ENCODE measurements at regions not wholly inside any gene's neighbourhood (a gene's known extent, or its start where the extent isn't known, plus 50 kb on each side); places are given as distances from the start of the nearest gene placed in this dataset.

DNA sequence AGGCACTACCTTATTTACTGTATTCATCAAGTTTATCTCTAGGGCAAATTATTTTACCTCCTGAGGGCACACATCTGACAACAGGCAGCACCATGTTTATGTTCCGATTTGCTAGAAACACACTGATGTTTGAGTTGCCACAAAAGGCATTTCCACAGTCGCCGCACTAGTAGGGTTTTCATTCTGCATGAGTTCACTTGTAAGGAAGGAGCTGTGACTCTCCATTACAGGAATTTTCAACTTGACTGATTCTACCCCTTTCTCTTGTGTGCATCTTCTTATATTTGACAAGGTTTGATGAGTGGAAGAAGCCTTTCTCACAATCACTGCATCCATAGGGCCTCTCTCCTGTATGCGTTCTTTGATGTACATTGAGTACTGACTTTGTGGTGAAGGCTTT is 455.9 kb upstream of the CNTN5 start:
- Histone ChIP-seq H3K27ac (ENCODE audit: low read length) (no peak overlapping the region), H3K36me3 (ENCODE audit: control insufficient read depth in 1 of 2, insufficient read depth in 2 of 2, low read length in 2 of 2) (no peaks in the 10 kb centered on the region), H3K9me3 (ENCODE audit: control insufficient read depth in 1 of 2, low read length in 2 of 2) (no peaks in the 10 kb centered on the region), H3K4me3 (ENCODE audit: low read depth in 1 of 2, low read length in 2 of 2) (no peak overlapping the region), H3K4me1 (ENCODE audit: control insufficient read depth in 1 of 2, insufficient read depth in 2 of 2, low read length in 2 of 2) (no peaks in the 10 kb centered on the region), H3K27me3 (ENCODE audit: low read depth, low read length) (no peaks in the 10 kb centered on the region)

DNA sequence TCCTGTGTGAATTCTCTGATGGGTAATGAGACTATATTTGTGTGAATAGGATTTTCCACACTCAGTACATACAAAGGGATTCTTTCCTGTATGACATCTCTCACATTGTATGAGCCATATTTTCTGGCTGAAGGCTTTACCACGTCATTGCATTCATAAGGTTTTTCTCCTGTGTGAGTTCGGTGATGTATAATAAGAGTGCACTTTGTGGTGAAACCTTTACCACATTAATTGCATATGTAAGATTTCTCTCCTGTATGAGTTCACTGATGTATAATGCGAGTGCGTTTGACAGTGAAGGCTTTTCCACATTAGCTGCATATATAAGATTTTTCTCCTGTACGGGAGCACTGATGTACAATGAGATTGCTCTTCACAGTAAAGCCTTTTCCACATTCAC is 455.4 kb upstream of the CNTN5 start:
- no peaks in the 10 kb centered on the region for H3K36me3 ChIP-seq (ENCODE audit: control insufficient read depth in 1 of 2, insufficient read depth in 2 of 2, low read length in 2 of 2)
- no peaks in the 10 kb centered on the region for H3K4me1 ChIP-seq (ENCODE audit: control insufficient read depth in 1 of 2, insufficient read depth in 2 of 2, low read length in 2 of 2)
- H3K9me3 ChIP-seq (ENCODE audit: control insufficient read depth in 1 of 2, low read length in 2 of 2) = no peaks in the 10 kb centered on the region
- no peak overlapping the region for H3K27ac ChIP-seq (ENCODE audit: low read length)
- no peak overlapping the region for H3K4me3 ChIP-seq (ENCODE audit: low read depth in 1 of 2, low read length in 2 of 2)
- H3K27me3 ChIP-seq (ENCODE audit: low read depth, low read length) = no peaks in the 10 kb centered on the region

DNA sequence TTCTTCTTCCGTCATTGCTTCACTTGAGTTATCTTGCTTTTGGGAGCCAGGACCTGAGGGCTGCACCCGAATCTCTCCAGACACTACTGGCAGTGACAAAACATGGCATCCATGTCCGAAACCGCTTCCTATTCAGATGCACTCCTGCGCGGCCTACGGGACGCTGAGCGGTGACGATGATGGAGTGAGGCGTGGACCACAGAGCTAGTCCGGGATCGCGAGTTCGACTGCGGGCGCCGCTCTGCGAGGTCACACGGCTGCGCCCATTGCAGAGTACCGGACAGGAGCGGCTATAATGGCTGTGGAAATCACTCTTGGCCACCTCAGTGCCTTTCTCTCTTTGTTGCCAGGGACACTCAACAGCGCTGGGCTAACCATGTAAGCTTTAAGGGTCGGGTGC is 453.8 kb upstream of the CNTN5 start:
- no peaks in the 10 kb centered on the region for H3K4me1 ChIP-seq (ENCODE audit: control insufficient read depth in 1 of 2, insufficient read depth in 2 of 2, low read length in 2 of 2)
- H3K9me3 ChIP-seq (ENCODE audit: control insufficient read depth in 1 of 2, low read length in 2 of 2) = no peaks in the 10 kb centered on the region
- H3K36me3 ChIP-seq (ENCODE audit: control insufficient read depth in 1 of 2, insufficient read depth in 2 of 2, low read length in 2 of 2) = no peaks in the 10 kb centered on the region
- H3K27me3 ChIP-seq (ENCODE audit: low read depth, low read length) = no peaks in the 10 kb centered on the region
- H3K27ac ChIP-seq (ENCODE audit: low read length) = no peak overlapping the region
- H3K4me3 ChIP-seq (ENCODE audit: low read depth in 1 of 2, low read length in 2 of 2) = no peak overlapping the region

DNA sequence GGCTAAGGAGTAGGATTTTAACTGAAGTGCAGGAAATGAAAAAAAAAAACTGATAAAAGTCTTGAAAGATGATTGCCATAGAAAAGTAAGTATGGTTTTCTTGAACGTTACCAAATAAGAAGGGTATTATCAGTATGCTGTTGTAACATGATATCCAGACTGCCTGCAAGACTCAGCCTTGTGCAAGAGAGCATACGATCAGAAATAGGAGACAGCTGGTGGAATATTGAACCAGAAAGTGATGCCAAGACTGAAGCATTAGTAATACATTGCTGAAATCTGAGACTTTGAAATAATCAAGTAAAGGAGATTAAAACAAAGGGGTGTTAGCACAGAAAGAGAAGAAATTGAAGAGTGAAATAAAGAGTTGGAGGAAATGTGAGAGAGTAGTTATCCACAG is 452.7 kb upstream of the CNTN5 start:
- Histone ChIP-seq H3K27ac (ENCODE audit: low read length) (no peak overlapping the region), H3K36me3 (ENCODE audit: control insufficient read depth in 1 of 2, insufficient read depth in 2 of 2, low read length in 2 of 2) (no peaks in the 10 kb centered on the region), H3K27me3 (ENCODE audit: low read depth, low read length) (no peaks in the 10 kb centered on the region), H3K4me1 (ENCODE audit: control insufficient read depth in 1 of 2, insufficient read depth in 2 of 2, low read length in 2 of 2) (no peaks in the 10 kb centered on the region), H3K4me3 (ENCODE audit: low read depth in 1 of 2, low read length in 2 of 2) (no peak overlapping the region), H3K9me3 (ENCODE audit: control insufficient read depth in 1 of 2, low read length in 2 of 2) (no peaks in the 10 kb centered on the region)

DNA sequence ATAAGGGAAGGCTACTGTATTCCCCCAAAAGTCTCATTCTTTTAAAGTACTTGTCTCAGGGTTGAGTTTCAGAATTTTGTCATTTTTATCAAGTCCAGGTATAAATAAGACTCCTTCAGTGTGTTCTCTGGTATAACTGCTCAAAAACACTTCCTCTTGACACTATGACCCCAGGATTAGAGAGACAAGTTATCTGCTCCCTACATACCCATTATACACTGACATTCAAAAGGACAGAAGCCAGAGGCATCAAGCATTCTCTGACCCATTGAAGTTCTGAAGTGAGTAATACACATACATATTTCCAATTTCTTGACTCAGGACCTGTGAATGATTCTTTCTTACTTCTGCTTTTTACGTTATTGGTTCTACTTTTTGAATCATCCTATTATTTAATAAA is 447.8 kb upstream of the CNTN5 start:
- Histone ChIP-seq H3K9me3 (ENCODE audit: control insufficient read depth in 1 of 2, low read length in 2 of 2) (no peaks in the 10 kb centered on the region), H3K27ac (ENCODE audit: low read length) (no peak overlapping the region), H3K4me3 (ENCODE audit: low read depth in 1 of 2, low read length in 2 of 2) (no peak overlapping the region), H3K36me3 (ENCODE audit: control insufficient read depth in 1 of 2, insufficient read depth in 2 of 2, low read length in 2 of 2) (no peaks in the 10 kb centered on the region), H3K27me3 (ENCODE audit: low read depth, low read length) (no peaks in the 10 kb centered on the region), H3K4me1 (ENCODE audit: control insufficient read depth in 1 of 2, insufficient read depth in 2 of 2, low read length in 2 of 2) (no peaks in the 10 kb centered on the region)

DNA sequence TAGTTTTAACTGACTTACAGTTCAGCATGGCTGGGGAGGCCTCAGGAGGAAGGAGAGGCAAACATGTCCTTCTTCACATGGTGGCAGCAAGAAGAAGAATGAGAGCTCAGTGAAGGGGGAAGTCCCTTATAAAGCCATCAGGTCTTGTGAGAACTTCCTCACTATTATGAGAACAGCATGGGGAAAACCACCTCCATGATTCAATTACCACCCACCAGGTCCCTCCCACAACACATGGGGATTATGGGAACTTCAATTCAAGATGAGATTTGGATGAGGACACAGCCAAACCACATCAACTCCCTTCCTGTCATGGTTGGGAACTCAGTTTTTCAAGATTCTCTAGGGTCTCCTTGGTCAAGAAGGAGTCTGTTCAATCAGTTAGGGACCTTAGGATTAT is 432.9 kb upstream of the CNTN5 start:
- no peaks in the 10 kb centered on the region for H3K36me3 ChIP-seq (ENCODE audit: control insufficient read depth in 1 of 2, insufficient read depth in 2 of 2, low read length in 2 of 2)
- H3K9me3 ChIP-seq (ENCODE audit: control insufficient read depth in 1 of 2, low read length in 2 of 2) = no peaks in the 10 kb centered on the region
- no peaks in the 10 kb centered on the region for H3K27me3 ChIP-seq (ENCODE audit: low read depth, low read length)
- H3K27ac ChIP-seq (ENCODE audit: low read length) = no peak overlapping the region
- no peaks in the 10 kb centered on the region for H3K4me1 ChIP-seq (ENCODE audit: control insufficient read depth in 1 of 2, insufficient read depth in 2 of 2, low read length in 2 of 2)
- H3K4me3 ChIP-seq (ENCODE audit: low read depth in 1 of 2, low read length in 2 of 2) = no peak overlapping the region

DNA sequence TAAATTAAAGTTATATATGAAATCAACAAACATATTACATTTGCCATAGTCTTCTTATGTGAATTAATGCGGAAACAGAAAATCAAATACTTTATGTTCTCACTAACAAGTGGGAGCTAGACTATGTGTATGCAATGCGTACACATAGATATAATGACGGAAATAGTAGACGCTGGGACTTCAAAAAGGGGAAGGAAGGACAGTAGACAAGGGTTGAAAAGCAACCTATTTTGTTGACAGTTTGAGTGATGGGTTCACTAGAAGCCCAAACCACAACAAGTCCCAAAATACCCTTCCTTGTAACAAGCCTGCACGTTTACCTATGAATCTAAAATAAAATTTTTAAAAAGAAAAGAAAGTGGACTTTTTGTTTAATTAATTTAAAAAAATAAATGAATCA is 430.8 kb upstream of the CNTN5 start:
- H3K9me3 ChIP-seq (ENCODE audit: control insufficient read depth in 1 of 2, low read length in 2 of 2) = peaks cover under 1 to 3% of the 10 kb centered on the region in 2 donors
- no peaks in the 10 kb centered on the region for H3K4me1 ChIP-seq (ENCODE audit: control insufficient read depth in 1 of 2, insufficient read depth in 2 of 2, low read length in 2 of 2)
- H3K27ac ChIP-seq (ENCODE audit: low read length) = no peak overlapping the region
- H3K4me3 ChIP-seq (ENCODE audit: low read depth in 1 of 2, low read length in 2 of 2) = no peak overlapping the region
- H3K36me3 ChIP-seq (ENCODE audit: control insufficient read depth in 1 of 2, insufficient read depth in 2 of 2, low read length in 2 of 2) = no peaks in the 10 kb centered on the region
- H3K27me3 ChIP-seq (ENCODE audit: low read depth, low read length) = no peaks in the 10 kb centered on the region

DNA sequence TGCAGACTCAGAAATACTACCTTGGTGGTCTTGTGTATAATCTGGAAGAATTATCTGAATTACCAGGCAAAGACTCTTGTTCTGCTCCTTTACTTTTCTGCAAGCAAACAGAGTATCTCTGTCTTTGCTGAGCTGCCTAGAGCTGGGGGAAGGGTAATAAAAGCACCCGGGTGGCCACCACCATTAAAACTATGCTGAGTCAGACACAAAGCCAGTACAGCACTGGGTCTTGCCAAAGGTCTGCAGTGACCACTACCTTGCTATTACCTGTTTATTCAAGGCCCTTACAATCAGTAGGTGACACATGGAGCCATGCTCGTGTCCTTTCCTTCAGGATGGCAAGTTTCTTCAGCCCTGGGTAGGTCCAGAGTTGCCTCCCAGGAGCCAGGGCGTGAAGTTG is 420.6 kb upstream of the CNTN5 start:
- no peaks in the 10 kb centered on the region for H3K27me3 ChIP-seq (ENCODE audit: low read depth, low read length)
- no peak overlapping the region for H3K4me3 ChIP-seq (ENCODE audit: low read depth in 1 of 2, low read length in 2 of 2)
- no peaks in the 10 kb centered on the region for H3K4me1 ChIP-seq (ENCODE audit: control insufficient read depth in 1 of 2, insufficient read depth in 2 of 2, low read length in 2 of 2)
- H3K36me3 ChIP-seq (ENCODE audit: control insufficient read depth in 1 of 2, insufficient read depth in 2 of 2, low read length in 2 of 2) = no peaks in the 10 kb centered on the region
- peaks cover 0 to 3% of the 10 kb centered on the region in 2 donors for H3K9me3 ChIP-seq (ENCODE audit: control insufficient read depth in 1 of 2, low read length in 2 of 2)
- H3K27ac ChIP-seq (ENCODE audit: low read length) = no peak overlapping the region

DNA sequence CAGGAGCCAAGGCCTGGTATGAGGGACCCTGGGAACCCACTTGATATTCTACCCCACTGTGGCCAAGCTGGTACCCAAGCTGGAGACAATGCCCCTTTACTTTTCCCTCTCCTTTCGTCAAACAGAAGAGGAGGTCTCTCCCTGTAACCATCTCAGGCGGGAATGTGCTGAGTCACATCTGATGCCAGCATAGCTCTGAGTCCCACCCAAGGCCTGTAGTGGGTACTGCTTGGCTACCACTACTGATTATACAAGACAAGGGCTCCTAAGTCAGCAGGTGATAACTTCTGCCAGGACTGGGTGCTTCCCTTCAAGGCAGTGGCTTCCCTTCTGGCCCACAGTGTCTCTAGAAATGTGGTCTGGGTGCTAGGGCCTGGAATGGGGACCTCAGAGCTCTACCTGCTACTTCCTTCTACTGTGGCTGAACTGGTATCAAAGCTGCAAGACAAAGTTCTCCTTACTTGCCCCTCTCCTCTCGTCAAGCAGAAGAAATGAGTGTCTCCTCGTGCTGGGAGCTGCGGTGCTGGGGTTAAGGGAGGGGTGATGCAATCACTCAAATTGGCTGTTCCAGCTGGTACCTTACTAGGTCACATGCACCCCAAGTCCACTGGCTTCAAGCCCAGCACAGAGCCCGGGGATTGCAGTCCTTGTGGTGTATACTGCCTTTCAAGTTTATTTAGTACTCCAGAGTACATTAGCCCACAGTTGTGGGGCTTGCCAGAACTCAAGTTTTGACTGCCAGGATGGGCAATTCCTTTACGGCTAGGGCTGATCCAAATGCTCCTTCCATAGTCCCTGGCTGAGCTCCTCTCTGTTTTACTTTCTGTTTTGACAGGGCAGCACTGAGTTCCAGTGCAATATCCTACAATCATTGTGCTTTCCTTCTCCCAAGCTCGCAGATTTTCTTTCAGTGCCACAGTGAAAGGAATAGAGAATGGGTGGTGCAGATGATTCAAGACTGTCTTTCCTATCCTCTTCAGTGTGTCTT is 419.7 kb upstream of the CNTN5 start:
- no peaks in the 10 kb centered on the region for H3K27me3 ChIP-seq (ENCODE audit: low read depth, low read length)
- H3K9me3 ChIP-seq (ENCODE audit: control insufficient read depth in 1 of 2, low read length in 2 of 2) = no peaks in the 10 kb centered on the region

DNA sequence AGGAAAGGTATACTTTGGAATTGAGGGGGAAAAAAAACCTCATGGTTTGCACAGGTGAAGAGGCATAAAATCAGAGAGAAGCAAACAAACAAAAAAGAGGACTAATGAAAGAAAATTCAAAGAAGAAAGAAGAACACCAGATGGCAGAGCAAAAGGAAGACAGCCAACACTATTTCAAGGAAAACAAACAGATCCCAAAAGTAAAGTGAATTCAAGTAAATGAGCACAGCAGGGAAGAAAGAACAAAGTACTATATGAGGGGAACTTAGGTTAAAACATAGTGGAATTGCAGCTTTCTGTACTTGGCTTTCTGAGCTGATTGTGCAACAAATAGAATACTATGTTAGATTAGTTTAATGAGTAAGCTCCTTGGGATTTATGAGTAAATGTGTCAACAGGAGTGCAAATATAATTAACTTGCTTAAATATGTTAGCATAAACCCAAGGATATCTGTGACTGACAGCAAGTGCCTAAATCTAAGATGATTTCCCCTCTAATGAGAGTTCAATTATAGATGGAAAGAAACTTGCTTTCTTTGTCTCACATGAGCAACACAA is 404.6 kb upstream of the CNTN5 start:
- no peaks in the 10 kb centered on the region for H3K4me1 ChIP-seq (ENCODE audit: control insufficient read depth in 1 of 2, insufficient read depth in 2 of 2, low read length in 2 of 2)
- no peaks in the 10 kb centered on the region for H3K36me3 ChIP-seq (ENCODE audit: control insufficient read depth in 1 of 2, insufficient read depth in 2 of 2, low read length in 2 of 2)
- H3K4me3 ChIP-seq (ENCODE audit: low read depth in 1 of 2, low read length in 2 of 2) = no peak overlapping the region

More for the DNA sequence above, 419.7 kb upstream of the CNTN5 start:
- H3K4me1 ChIP-seq (ENCODE audit: control insufficient read depth in 1 of 2, insufficient read depth in 2 of 2, low read length in 2 of 2) = no peaks in the 10 kb centered on the region
- H3K27ac ChIP-seq (ENCODE audit: low read length) = no peak overlapping the region
- no peak overlapping the region for H3K4me3 ChIP-seq (ENCODE audit: low read depth in 1 of 2, low read length in 2 of 2)
- no peaks in the 10 kb centered on the region for H3K36me3 ChIP-seq (ENCODE audit: control insufficient read depth in 1 of 2, insufficient read depth in 2 of 2, low read length in 2 of 2)

DNA sequence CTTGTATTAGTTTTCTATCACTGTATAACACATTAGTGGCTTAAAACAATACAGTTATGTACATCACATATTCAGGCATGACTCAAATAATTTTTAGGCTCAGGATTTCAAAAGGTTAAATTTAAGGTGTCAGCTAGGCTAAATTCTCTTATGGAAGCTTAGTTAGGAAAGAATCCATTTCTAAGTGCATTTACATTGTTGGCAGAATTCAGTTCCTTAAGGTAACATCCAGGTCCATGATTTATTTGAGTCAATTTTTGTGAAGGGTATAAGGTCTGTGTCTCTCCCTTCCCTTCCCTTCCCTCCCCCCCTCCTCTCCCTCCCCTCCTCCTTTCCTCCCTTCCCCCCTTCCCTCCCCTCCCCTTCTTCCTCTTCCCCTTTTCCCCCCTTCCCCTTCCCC is 399.0 kb upstream of the CNTN5 start:
- no peaks in the 10 kb centered on the region for H3K27me3 ChIP-seq (ENCODE audit: low read depth, low read length)
- no peak overlapping the region for H3K27ac ChIP-seq (ENCODE audit: low read length)
- no peaks in the 10 kb centered on the region for H3K4me1 ChIP-seq (ENCODE audit: control insufficient read depth in 1 of 2, insufficient read depth in 2 of 2, low read length in 2 of 2)
- H3K36me3 ChIP-seq (ENCODE audit: control insufficient read depth in 1 of 2, insufficient read depth in 2 of 2, low read length in 2 of 2) = no peaks in the 10 kb centered on the region
- H3K4me3 ChIP-seq (ENCODE audit: low read depth in 1 of 2, low read length in 2 of 2) = no peak overlapping the region
- H3K9me3 ChIP-seq (ENCODE audit: control insufficient read depth in 1 of 2, low read length in 2 of 2) = peaks cover 0 to 6% of the 10 kb centered on the region in 2 donors

More for the DNA sequence above, 404.6 kb upstream of the CNTN5 start:
- no peak overlapping the region for H3K27ac ChIP-seq (ENCODE audit: low read length)
- H3K27me3 ChIP-seq (ENCODE audit: low read depth, low read length) = no peaks in the 10 kb centered on the region
- H3K9me3 ChIP-seq (ENCODE audit: control insufficient read depth in 1 of 2, low read length in 2 of 2) = peaks cover 0 to 6% of the 10 kb centered on the region in 2 donors

Data from muscle layer of duodenum (tissue), 2 donors.